Nephron (organoid): ENCODE measurements at regions not wholly inside any gene's neighbourhood (a gene's known extent, or its start where the extent isn't known, plus 50 kb on each side); places are given as distances from the start of the nearest gene placed in this dataset.

Source experiments
- H3K27ac Mint-ChIP-seq, 3 experiments: 2 replicates each; pipeline ENCODE4 v1.8.0; 2020; ENCODE audit warnings: mixed read lengths in 3 of 3, mild to moderate bottlenecking in 2 of 3, moderate library complexity in 1 of 3
- H3K27me3 Mint-ChIP-seq: 2 replicates; pipeline ENCODE4 v1.8.0; 2021; ENCODE audit warnings: low read depth, mild to moderate bottlenecking, moderate library complexity, mixed read lengths
- H3K36me3 Mint-ChIP-seq: 2 replicates; pipeline ENCODE4 v1.8.0; 2020; ENCODE audit warnings: low read depth, mixed read lengths
- H3K4me1 Mint-ChIP-seq: 2 replicates; pipeline ENCODE4 v1.8.0; 2020; ENCODE audit warnings: mixed read lengths
- H3K4me3 Mint-ChIP-seq, 3 experiments: 2 replicates each; pipeline ENCODE4 v1.8.0; 2020; ENCODE audit warnings: mild to moderate bottlenecking in 3 of 3, mixed read lengths in 3 of 3, moderate library complexity in 2 of 3
- H3K9me3 Mint-ChIP-seq: 2 replicates; pipeline ENCODE4 v1.8.0; 2020; ENCODE audit warnings: mixed read lengths
- CTCF ChIP-seq, 3 experiments: fragments of 200-600 bp; sonication (generic); IDR thresholded peaks; one replicate each; pipeline ENCODE4 v1.5.0; 2021; ENCODE audit warnings: antibody characterized with exemption in 3 of 3; ENCODE audit not compliant: unreplicated experiment in 3 of 3

GRCh38 chr13:58773280-58773859 is 1141.8 kb downstream of the PCDH17 start:
- no peaks in the 10 kb centered on the region for H3K9me3 Mint-ChIP-seq
- TF ChIP-seq CTCF (IDR thresholded peaks at IDR 0.05; ENCODE audit: unreplicated experiment in 3 of 3): no peak
- H3K4me1 Mint-ChIP-seq: peaks cover under 1% of the 10 kb centered on the region
- no peaks in the 10 kb centered on the region for H3K27me3 Mint-ChIP-seq
- no peak overlapping the region for H3K4me3 Mint-ChIP-seq
- no peak overlapping the region for H3K27ac Mint-ChIP-seq
- no peaks in the 10 kb centered on the region for H3K36me3 Mint-ChIP-seq

DNA sequence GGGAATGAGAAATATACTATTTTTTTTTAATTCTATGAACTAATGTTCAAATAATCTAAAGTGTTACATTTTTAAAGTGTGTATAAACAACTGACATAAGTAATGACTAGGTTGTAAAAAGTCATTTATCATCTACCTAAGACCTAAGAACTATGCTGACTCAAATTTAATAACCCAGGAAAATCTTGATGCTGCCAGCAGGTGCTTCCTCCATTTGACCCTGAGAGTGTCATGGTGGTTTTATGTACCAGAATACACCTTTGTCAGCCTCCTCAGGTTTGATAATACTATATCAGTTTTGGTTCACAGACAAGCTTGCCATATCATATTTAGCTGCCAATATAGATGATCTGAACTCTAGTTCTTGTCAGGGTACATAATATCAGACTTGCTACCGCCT is 1151.2 kb downstream of the PCDH17 start:
- no peak overlapping the region for H3K4me3 Mint-ChIP-seq
- no peaks in the 10 kb centered on the region for H3K36me3 Mint-ChIP-seq
- H3K27ac Mint-ChIP-seq: no peak overlapping the region
- H3K4me1 Mint-ChIP-seq: no peaks in the 10 kb centered on the region
- H3K27me3 Mint-ChIP-seq: no peaks in the 10 kb centered on the region
- H3K9me3 Mint-ChIP-seq: peaks cover 7% of the 10 kb centered on the region
- TF ChIP-seq CTCF (IDR thresholded peaks at IDR 0.05; ENCODE audit: unreplicated experiment in 3 of 3): no peak

DNA sequence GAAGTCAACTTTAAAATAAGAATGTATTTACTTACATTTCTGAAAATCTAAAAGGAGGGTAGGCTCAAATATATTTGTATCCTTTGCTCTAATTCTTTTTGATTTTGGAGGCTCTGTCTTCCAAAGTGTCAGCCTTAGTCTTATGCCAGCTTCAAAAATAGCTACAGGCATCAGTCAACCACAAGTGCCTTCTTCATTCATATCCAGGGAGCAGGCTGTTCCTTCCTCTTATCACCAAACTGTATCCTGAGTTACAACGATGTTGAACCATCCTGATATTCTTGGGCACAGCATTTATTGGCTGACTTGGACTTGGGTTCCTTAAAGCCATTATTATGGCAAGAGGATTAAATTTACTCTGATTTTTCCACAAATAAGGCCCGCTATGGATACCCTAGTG is 1161.3 kb downstream of the PCDH17 start:
- Mint-ChIP-seq H3K36me3 (no peaks in the 10 kb centered on the region), H3K9me3 (peaks cover 2% of the 10 kb centered on the region), H3K27me3 (no peaks in the 10 kb centered on the region), H3K27ac (no peak overlapping the region), H3K4me3 (no peak overlapping the region), H3K4me1 (no peaks in the 10 kb centered on the region)
- TF ChIP-seq CTCF (IDR thresholded peaks at IDR 0.05; ENCODE audit: unreplicated experiment in 3 of 3): no peak

DNA sequence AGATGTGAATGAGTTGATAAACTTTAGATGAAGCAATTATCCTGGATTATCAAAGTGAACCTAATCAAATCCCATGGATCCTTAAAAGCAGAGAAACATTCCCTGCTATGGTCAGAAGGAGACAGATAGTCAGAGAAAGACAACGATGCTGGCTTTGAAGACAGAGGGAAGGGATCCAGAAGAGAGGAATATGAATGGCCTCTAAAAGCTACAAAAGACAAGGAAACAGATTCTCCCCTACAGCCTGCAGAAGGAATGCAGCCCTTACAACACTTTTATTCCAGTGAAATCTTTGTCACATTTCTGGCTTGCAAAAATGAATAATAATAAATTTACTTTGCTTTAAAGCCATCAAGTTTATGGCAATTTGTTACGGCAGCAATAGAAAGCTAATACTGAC is 1164.2 kb downstream of the PCDH17 start:
- Mint-ChIP-seq H3K36me3 (no peaks in the 10 kb centered on the region), H3K27ac (no peak overlapping the region), H3K27me3 (no peaks in the 10 kb centered on the region), H3K4me3 (no peak overlapping the region), H3K9me3 (no peaks in the 10 kb centered on the region), H3K4me1 (no peaks in the 10 kb centered on the region)
- no peak for TF ChIP-seq CTCF (IDR thresholded peaks at IDR 0.05; ENCODE audit: unreplicated experiment in 3 of 3)

DNA sequence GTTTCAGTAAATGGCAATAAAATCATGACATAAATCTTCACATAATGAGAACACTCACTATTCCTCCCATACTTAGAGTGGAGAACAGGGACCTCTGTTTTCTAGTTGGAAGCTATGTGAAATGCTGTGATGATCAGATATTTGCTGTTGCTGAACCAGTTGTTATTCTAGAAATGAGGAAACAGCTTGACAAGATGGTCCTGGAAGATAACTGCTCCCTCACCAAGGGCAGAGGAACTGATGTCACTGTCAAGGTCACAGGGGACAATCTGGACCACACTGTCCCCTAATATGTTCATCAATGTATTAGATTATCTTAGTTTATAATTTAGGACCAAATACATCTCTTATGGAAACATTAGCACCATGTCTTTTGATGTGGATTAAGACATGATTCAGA is 1173.3 kb downstream of the PCDH17 start:
- no peaks in the 10 kb centered on the region for H3K9me3 Mint-ChIP-seq
- H3K36me3 Mint-ChIP-seq: no peaks in the 10 kb centered on the region
- no peaks in the 10 kb centered on the region for H3K27me3 Mint-ChIP-seq
- H3K27ac Mint-ChIP-seq: no peak overlapping the region
- H3K4me1 Mint-ChIP-seq: no peaks in the 10 kb centered on the region
- no peak overlapping the region for H3K4me3 Mint-ChIP-seq
- no peak for TF ChIP-seq CTCF (IDR thresholded peaks at IDR 0.05; ENCODE audit: unreplicated experiment in 3 of 3)

- no peaks in the 10 kb centered on the region for H3K4me1 Mint-ChIP-seq
- no peaks in the 10 kb centered on the region for H3K36me3 Mint-ChIP-seq
- no peak for TF ChIP-seq CTCF (IDR thresholded peaks at IDR 0.05; ENCODE audit: unreplicated experiment in 3 of 3)
- no peaks in the 10 kb centered on the region for H3K9me3 Mint-ChIP-seq
- no peak overlapping the region for H3K27ac Mint-ChIP-seq
- H3K4me3 Mint-ChIP-seq: no peak overlapping the region
- no peaks in the 10 kb centered on the region for H3K27me3 Mint-ChIP-seq
Observed at GRCh38 chr13:58806401-58806800, 1174.9 kb downstream of the PCDH17 start.
